ENCODE measurements at regions not wholly inside any gene's neighbourhood (a gene's known extent, or its start where the extent isn't known, plus 50 kb on each side); places are given as distances from the start of the nearest gene placed in this dataset.

GRCh38 chr5:67490543-67491321, 294.1 kb upstream of the CD180 start:
- DNase-seq, result no peak

- no peak for DNase-seq
These were observed 292.3 kb upstream of the CD180 start for GRCh38 chr5:67488885-67489284.

- DNase-seq, result no peak
These were observed 291.3 kb upstream of the CD180 start for GRCh38 chr5:67487862-67488261.

- DNase-seq, result no peak
These were observed 286.9 kb upstream of the CD180 start for GRCh38 chr5:67483453-67484030.

GRCh38 chr5:67481362-67481761, 284.8 kb upstream of the CD180 start:
- no peak for DNase-seq

GRCh38 chr5:67478337-67478736, 281.7 kb upstream of the CD180 start:
- no peak for DNase-seq

GRCh38 chr5:67476995-67477394, 280.4 kb upstream of the CD180 start:
- DNase-seq, result no peak

GRCh38 chr5:67476531-67476930, 279.9 kb upstream of the CD180 start:
- DNase-seq, result no peak

GRCh38 chr5:67475489-67475888, 278.9 kb upstream of the CD180 start:
- no peak for DNase-seq

- DNase-seq, result no peak
These were observed 278.1 kb upstream of the CD180 start for GRCh38 chr5:67474597-67475238.

GRCh38 chr5:67467110-67467509, 270.5 kb upstream of the CD180 start:
- peak; percentile 73 for DNase-seq

GRCh38 chr5:67465537-67466207, 269.1 kb upstream of the CD180 start:
- no peak for DNase-seq

GRCh38 chr5:67462147-67462546, 265.5 kb upstream of the CD180 start:
- DNase-seq, result no peak

- DNase-seq, result no peak
These were observed 262.7 kb upstream of the CD180 start for GRCh38 chr5:67459253-67459652.

GRCh38 chr5:67455970-67456369, 259.4 kb upstream of the CD180 start:
- no peak for DNase-seq

GRCh38 chr5:67454957-67455561, 258.5 kb upstream of the CD180 start:
- DNase-seq, result no peak

- no peak for DNase-seq
These were observed 256.7 kb upstream of the CD180 start for GRCh38 chr5:67453111-67453905.

- DNase-seq, result no peak
These were observed 255.2 kb upstream of the CD180 start for GRCh38 chr5:67451640-67452279.

- DNase-seq, result no peak
These were observed 251.1 kb upstream of the CD180 start for GRCh38 chr5:67447732-67448131.

GRCh38 chr5:67437905-67438845, 241.6 kb upstream of the CD180 start:
- DNase-seq, result no peak

- no peak for DNase-seq
These were observed 238.4 kb upstream of the CD180 start for GRCh38 chr5:67435032-67435431.

All from NCI-H2227 treated with DMSO at 0.1 percent for 48 hours (cell line).